ENCODE measurements at regions not wholly inside any gene's neighbourhood (a gene's known extent, or its start where the extent isn't known, plus 50 kb on each side); places are given as distances from the start of the nearest gene placed in this dataset.

DNA sequence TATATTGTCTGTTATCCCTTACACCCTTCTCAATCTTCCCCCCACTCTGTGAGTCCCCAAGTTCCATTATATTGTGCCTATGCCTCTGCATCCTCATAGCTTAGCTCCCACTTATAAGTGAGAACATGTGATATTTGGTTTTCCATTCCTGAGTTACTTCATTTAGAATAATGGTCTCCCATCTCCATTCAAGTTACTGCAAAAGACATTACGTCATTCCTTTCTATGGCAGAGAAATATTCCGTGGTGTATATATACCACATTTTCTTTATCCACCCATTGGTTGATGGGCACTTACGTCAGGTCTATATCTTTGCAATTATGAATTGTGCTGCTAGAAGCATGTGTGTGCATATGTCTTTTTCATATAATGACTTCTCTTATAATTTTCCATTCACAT is 54.8 kb upstream of the SGCD start:
- intact Hi-C loops (cut with DNase I), result loop anchor here (5.0 to 10.0 kb wide), 2 partner anchors 53 to 55 kb away; partner anchors contain the start of gene SGCD (in 2 of the 2)
- WGBS, 3 donors, result 86 to 92% (median 92%) methylated on average over 3 of the region's 3 CpGs
- ATAC-seq, result peak in 2 of 4 donors; percentile 29 to 44
- peaks cover 23% of the 10 kb centered on the region for H3K4me1 ChIP-seq
- TF ChIP-seq CTCF (IDR thresholded peaks at IDR 0.05), result no peak
- no peak overlapping the region for H3K4me3 ChIP-seq
- no peaks in the 10 kb centered on the region for H3K27me3 ChIP-seq (ENCODE audit: insufficient read depth in 3 of 3, low read length in 2 of 3)
- no peak for DNase-seq
- no peaks in the 10 kb centered on the region for H3K36me3 ChIP-seq (ENCODE audit: insufficient read depth in 1 of 2, low read depth in 1 of 2)
- peak overlapping the region; percentile 65 for H3K27ac ChIP-seq
- peaks cover 8% of the 10 kb centered on the region for H3K9me3 ChIP-seq

- Histone ChIP-seq H3K36me3 (ENCODE audit: insufficient read depth in 1 of 2, low read depth in 1 of 2) (no peaks in the 10 kb centered on the region), H3K27me3 (ENCODE audit: insufficient read depth in 3 of 3, low read length in 2 of 3) (no peaks in the 10 kb centered on the region), H3K4me3 (no peak overlapping the region), H3K9me3 (peaks cover 8% of the 10 kb centered on the region), H3K27ac (no peak overlapping the region), H3K4me1 (peaks cover 23% of the 10 kb centered on the region)
- ATAC-seq (no peak), DNase-seq (no peak)
- intact Hi-C loops (cut with DNase I), result loop anchor here (5.0 to 10.0 kb wide), 2 partner anchors 51 to 54 kb away; partner anchors contain the start of gene SGCD (in 2 of the 2)
- TF ChIP-seq CTCF (IDR thresholded peaks at IDR 0.05), result no peak
- WGBS, 3 donors, result 22 to 48% (median 27%) methylated on average over 3 of the region's 3 CpGs
These were observed 53.6 kb upstream of the SGCD start for GRCh38 chr5:156273325-156273724.

DNA sequence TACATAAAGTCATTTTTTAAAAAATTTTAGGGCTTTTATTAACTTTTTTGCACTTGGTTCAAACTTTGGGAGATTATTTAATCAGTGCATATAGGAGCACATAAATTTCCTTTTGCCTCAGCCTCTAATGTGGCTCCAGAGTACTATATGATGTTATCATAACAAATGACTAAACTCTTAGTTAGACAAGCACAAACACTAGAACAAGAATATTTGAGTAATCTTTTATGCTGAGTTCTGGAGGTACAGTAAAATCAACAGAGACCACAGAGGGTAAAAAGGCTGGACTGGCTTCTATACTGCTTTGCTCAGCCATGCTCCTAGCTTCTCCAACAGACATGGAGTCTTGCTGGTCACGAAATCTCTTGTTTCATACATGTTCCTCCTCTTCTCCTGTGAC is 52.5 kb upstream of the SGCD start:
- peaks cover 7% of the 10 kb centered on the region for H3K9me3 ChIP-seq
- intact Hi-C loops (cut with DNase I), result loop anchor here (5.0 to 10.0 kb wide), 2 partner anchors 50 to 53 kb away; partner anchors contain the start of gene SGCD (in 2 of the 2)
- no peak for ATAC-seq
- WGBS, 3 donors, result 74 to 91% (median 79%) methylated on average over 1 of the region's 1 CpG
- peaks cover 23% of the 10 kb centered on the region for H3K4me1 ChIP-seq
- H3K4me3 ChIP-seq, result no peak overlapping the region
- no peaks in the 10 kb centered on the region for H3K27me3 ChIP-seq (ENCODE audit: insufficient read depth in 3 of 3, low read length in 2 of 3)
- H3K27ac ChIP-seq, result no peak overlapping the region
- DNase-seq, result no peak
- no peaks in the 10 kb centered on the region for H3K36me3 ChIP-seq (ENCODE audit: insufficient read depth in 1 of 2, low read depth in 1 of 2)
- TF ChIP-seq CTCF (IDR thresholded peaks at IDR 0.05), result no peak
